Peyer's patch (tissue), 4 donors: ENCODE measurements at regions not wholly inside any gene's neighbourhood (a gene's known extent, or its start where the extent isn't known, plus 50 kb on each side); places are given as distances from the start of the nearest gene placed in this dataset.

Experiments used
- POLR2A ChIP-seq, 2 donors: fragments of 450-650 bp; IDR thresholded peaks; one replicate each; pipeline ENCODE4 v1.5.1; 2017; ENCODE audit warnings: antibody characterized with exemption in 2 of 2, mild to moderate bottlenecking in 2 of 2, moderate library complexity in 2 of 2
- TF ChIP-seq, protein P1 (sequence below), 6 experiments: fragments of 450-650 bp in 4 of 6; fragments of 200-600 bp in 2 of 6; sonication (generic) in 1 of 6; IDR thresholded peaks; one replicate each; pipeline ENCODE4 v1.5.1; 2017 to 2019; ENCODE audit warnings: antibody characterized with exemption in 6 of 6, mild to moderate bottlenecking in 3 of 6, moderate library complexity in 1 of 6

DNA sequence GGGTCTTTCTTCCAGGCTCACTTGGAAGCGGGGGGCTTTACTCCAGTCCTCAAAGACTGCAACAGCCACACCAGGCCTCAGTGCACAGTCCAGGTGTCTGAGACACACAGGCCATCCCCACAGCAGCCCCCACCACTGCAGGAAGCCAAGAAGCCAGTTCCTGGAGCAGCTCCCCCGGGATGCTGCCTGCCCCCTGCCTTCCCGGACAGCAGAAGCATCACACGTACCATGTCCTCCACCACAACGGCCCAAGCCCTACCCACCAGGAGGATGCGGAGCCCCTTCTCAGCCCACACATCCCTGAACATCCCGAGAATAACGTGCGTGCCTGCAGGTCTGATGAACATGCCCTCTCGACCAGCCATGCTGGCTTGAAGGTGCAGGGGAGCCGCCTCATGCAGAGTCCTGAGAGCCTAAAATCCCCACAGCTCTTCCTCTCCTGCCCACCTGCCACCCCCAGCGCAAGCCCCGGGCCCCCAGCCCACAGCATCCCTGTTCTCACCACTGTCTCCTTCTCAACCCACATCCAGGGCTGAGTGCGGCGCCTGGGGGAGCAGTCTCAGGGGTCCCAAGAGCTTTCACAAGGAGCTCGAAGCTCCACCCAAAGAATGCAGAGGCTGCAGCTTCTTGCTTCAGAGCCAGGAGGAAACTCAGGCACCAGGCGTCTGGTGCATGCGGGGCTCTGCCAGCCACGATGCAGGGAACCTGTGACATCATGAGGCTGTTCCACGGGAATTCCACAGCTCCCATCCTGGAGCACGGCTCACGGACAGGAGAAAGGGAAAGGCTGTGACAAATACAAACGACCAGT lies 209.6 kb downstream of the BRD1 start:
- TF ChIP-seq, protein P1, sequence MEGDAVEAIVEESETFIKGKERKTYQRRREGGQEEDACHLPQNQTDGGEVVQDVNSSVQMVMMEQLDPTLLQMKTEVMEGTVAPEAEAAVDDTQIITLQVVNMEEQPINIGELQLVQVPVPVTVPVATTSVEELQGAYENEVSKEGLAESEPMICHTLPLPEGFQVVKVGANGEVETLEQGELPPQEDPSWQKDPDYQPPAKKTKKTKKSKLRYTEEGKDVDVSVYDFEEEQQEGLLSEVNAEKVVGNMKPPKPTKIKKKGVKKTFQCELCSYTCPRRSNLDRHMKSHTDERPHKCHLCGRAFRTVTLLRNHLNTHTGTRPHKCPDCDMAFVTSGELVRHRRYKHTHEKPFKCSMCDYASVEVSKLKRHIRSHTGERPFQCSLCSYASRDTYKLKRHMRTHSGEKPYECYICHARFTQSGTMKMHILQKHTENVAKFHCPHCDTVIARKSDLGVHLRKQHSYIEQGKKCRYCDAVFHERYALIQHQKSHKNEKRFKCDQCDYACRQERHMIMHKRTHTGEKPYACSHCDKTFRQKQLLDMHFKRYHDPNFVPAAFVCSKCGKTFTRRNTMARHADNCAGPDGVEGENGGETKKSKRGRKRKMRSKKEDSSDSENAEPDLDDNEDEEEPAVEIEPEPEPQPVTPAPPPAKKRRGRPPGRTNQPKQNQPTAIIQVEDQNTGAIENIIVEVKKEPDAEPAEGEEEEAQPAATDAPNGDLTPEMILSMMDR (IDR thresholded peaks at IDR 0.05) = no peak
- TF ChIP-seq POLR2A (IDR thresholded peaks at IDR 0.05) = no peak
